Breast epithelium (tissue), 3 donors: ENCODE measurements at regions not wholly inside any gene's neighbourhood (a gene's known extent, or its start where the extent isn't known, plus 50 kb on each side); places are given as distances from the start of the nearest gene placed in this dataset.

Experiments
- CTCF ChIP-seq, 3 donors: fragments of 450-650 bp; IDR thresholded peaks; one replicate each; pipeline ENCODE4 v1.5.1; 2016 to 2017; ENCODE audit warnings: antibody characterized with exemption in 3 of 3, mild to moderate bottlenecking in 3 of 3, moderate library complexity in 3 of 3
- POLR2A ChIP-seq: fragments of 450-650 bp; IDR thresholded peaks from one replicate; pipeline ENCODE4 v1.6.1; 2016; ENCODE audit warnings: antibody characterized with exemption, mild to moderate bottlenecking, moderate library complexity
- POLR2AphosphoS5 ChIP-seq, 3 donors: sonication (generic); formaldehyde crosslinking; IDR thresholded peaks; one replicate each; pipeline ENCODE4 v1.6.1; 2017; ENCODE audit warnings: antibody characterized with exemption in 3 of 3

- TF ChIP-seq CTCF (IDR thresholded peaks at IDR 0.05) (no peak), POLR2A (no peak), POLR2AphosphoS5 (IDR thresholded peaks at IDR 0.05) (no peak)
Measured at GRCh38 chr15:31525185-31525695, 198.6 kb downstream of the KLF13 start.
